K562 (cell line): ENCODE measurements at regions not wholly inside any gene's neighbourhood (a gene's known extent, or its start where the extent isn't known, plus 50 kb on each side); places are given as distances from the start of the nearest gene placed in this dataset.

Experiments used
- BMI1 ChIP-seq: fragments of 150-350 bp; IDR thresholded peaks from 2 replicates; pipeline ENCODE4 v1.6.1; 2014; ENCODE audit warnings: low read length
- BRCA1 ChIP-seq, 2 experiments: fragments of 450-650 bp in 1 of 2; sonication (generic) in 1 of 2; formaldehyde crosslinking in 1 of 2; IDR thresholded peaks; 2 replicates each; pipeline versions ENCODE4 v1.5.0 to v1.6.1; 2017 to 2020; ENCODE audit warnings: mild to moderate bottlenecking in 1 of 2, missing genetic modification reagents in 1 of 2
- CREM ChIP-seq: IDR thresholded peaks from 2 replicates; pipeline ENCODE4 v1.6.1; 2014; ENCODE audit warnings: antibody characterized with exemption, low read depth
- EHMT2 ChIP-seq: fragments of 450-650 bp; IDR thresholded peaks from 2 replicates; pipeline ENCODE4 v1.6.1; 2018; ENCODE audit warnings: antibody characterized with exemption
- ETS1 ChIP-seq: conservative IDR thresholded peaks from 2 replicates; pipeline ENCODE4 v1.6.1; 2011; ENCODE audit warnings: low read depth, mild to moderate bottlenecking, low read length; ENCODE audit not compliant: control insufficient read depth
- HDAC2 ChIP-seq: fragments of 450-650 bp; IDR thresholded peaks from 2 replicates; pipeline ENCODE4 v1.6.1; 2016; ENCODE audit warnings: mild to moderate bottlenecking
- ZFX ChIP-seq: sonication (generic); formaldehyde crosslinking; IDR thresholded peaks from 2 replicates; pipeline ENCODE4 v1.8.0; 2022; ENCODE audit warnings: mild to moderate bottlenecking, missing genetic modification reagents, moderate library complexity
- ZNF133 ChIP-seq: fragments of 250-450 bp; sonication (Bioruptor Pico); IDR thresholded peaks from 2 replicates; pipeline ENCODE4 v1.4.0; 2020; ENCODE audit warnings: mild to moderate bottlenecking
- ZNF224 ChIP-seq: sonication (generic); formaldehyde crosslinking; IDR thresholded peaks from 2 replicates; pipeline ENCODE4 v1.8.0; 2022; ENCODE audit warnings: mild to moderate bottlenecking, missing genetic modification reagents
- TF ChIP-seq, protein P1 (sequence below), 2 experiments: IDR thresholded peaks in 1 of 2; conservative IDR thresholded peaks in 1 of 2; 2 replicates each; pipeline ENCODE4 v1.6.1; 2016; ENCODE audit warnings: low read depth in 2 of 2, mild to moderate bottlenecking in 1 of 2, missing compliant biosample characterization in 1 of 2, missing genetic modification characterization in 1 of 2, moderate library complexity in 1 of 2
- TF ChIP-seq, protein P2 (sequence below), 2 experiments: fragments of 450-650 bp; conservative IDR thresholded peaks; 2 replicates each; pipeline ENCODE4 v1.6.1; 2017; ENCODE audit warnings: mild to moderate bottlenecking in 2 of 2, moderate library complexity in 2 of 2

DNA sequence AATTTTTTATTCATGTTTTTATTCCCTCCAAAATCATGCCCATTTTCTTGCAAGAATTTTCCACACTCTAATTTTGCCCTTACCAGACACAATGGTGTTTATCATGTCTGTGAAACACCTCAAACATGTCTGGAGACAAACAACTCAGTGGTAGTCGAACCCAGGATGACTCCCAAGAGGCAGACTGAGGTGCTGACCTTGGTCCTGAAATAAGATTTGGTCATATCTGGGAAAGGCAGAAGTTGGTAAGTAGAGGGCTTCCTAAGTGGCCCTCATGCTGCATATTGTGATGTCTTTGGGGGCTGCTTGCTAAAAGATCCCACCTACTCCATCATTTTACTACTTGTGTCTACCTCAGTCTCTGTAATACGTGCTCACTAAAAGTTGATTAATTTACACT, 369.4 kb upstream of the ISX start (continued):
- TF ChIP-seq BRCA1 (IDR thresholded peaks at IDR 0.05) (no peak), BRCA1 (CRISPR knock-in tag; IDR thresholded peaks at IDR 0.05) (no peak), ZFX (CRISPR knock-in tag) (no peak), HDAC2 (no peak), ZNF133 (CRISPR knock-in tag) (no peak), ETS1 (no peak), ZNF224 (no peak), EHMT2 (peak; percentile 65), BMI1 (no peak), CREM (no peak)
- TF ChIP-seq, protein P1, sequence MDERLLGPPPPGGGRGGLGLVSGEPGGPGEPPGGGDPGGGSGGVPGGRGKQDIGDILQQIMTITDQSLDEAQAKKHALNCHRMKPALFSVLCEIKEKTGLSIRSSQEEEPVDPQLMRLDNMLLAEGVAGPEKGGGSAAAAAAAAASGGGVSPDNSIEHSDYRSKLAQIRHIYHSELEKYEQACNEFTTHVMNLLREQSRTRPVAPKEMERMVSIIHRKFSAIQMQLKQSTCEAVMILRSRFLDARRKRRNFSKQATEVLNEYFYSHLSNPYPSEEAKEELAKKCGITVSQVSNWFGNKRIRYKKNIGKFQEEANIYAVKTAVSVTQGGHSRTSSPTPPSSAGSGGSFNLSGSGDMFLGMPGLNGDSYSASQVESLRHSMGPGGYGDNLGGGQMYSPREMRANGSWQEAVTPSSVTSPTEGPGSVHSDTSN (CRISPR knock-in tag; IDR thresholded peaks at IDR 0.05; ENCODE audit: low read depth) = no peak
- TF ChIP-seq, protein P1 (tag; conservative IDR thresholded peaks at IDR 0.05; ENCODE audit: low read depth) = no peak
- TF ChIP-seq, protein P2, sequence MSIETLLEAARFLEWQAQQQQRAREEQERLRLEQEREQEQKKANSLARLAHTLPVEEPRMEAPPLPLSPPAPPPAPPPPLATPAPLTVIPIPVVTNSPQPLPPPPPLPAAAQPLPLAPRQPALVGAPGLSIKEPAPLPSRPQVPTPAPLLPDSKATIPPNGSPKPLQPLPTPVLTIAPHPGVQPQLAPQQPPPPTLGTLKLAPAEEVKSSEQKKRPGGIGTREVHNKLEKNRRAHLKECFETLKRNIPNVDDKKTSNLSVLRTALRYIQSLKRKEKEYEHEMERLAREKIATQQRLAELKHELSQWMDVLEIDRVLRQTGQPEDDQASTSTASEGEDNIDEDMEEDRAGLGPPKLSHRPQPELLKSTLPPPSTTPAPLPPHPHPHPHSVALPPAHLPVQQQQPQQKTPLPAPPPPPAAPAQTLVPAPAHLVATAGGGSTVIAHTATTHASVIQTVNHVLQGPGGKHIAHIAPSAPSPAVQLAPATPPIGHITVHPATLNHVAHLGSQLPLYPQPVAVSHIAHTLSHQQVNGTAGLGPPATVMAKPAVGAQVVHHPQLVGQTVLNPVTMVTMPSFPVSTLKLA (conservative IDR thresholded peaks at IDR 0.05) = no peak
- TF ChIP-seq, all 486 proteins: peak for 2
